H9 (cell line): ENCODE measurements at regions not wholly inside any gene's neighbourhood (a gene's known extent, or its start where the extent isn't known, plus 50 kb on each side); places are given as distances from the start of the nearest gene placed in this dataset.

ENCODE experiments used
- DNase-seq: peaks from one replicate; pipeline ENCODE4 v3.0.0-alpha.2; 2017
- H2AFZ ChIP-seq: one replicate; pipeline ENCODE4 v1.6.1; 2013; ENCODE audit warnings: mild to moderate bottlenecking, low read length, control low read depth, moderate library complexity
- H2AK5ac ChIP-seq: 2 replicates; pipeline ENCODE4 v1.6.1; 2013; ENCODE audit warnings: low read length, control low read depth, mixed read lengths; ENCODE audit not compliant: insufficient read length
- H2BK120ac ChIP-seq: one replicate; pipeline ENCODE4 v1.6.1; 2013; ENCODE audit warnings: low read depth, mild to moderate bottlenecking, low read length, control low read depth, inconsistent platforms; ENCODE audit not compliant: poor library complexity, severe bottlenecking
- H2BK12ac ChIP-seq: 2 replicates; pipeline ENCODE4 v1.6.1; 2013; ENCODE audit warnings: low read length, control low read depth, mixed read lengths, low read depth; ENCODE audit not compliant: insufficient read length
- H2BK15ac ChIP-seq: 2 replicates; pipeline ENCODE4 v1.6.1; 2013; ENCODE audit warnings: low read depth, low read length, control low read depth
- H2BK20ac ChIP-seq: one replicate; pipeline ENCODE4 v1.6.1; 2013; ENCODE audit warnings: low read depth, mild to moderate bottlenecking, low read length, control low read depth, inconsistent platforms; ENCODE audit not compliant: poor library complexity, severe bottlenecking
- H2BK5ac ChIP-seq: 2 replicates; pipeline ENCODE4 v1.6.1; 2013; ENCODE audit warnings: low read length, control low read depth, mixed read lengths; ENCODE audit not compliant: insufficient read length
- H3K14ac ChIP-seq: 2 replicates; pipeline ENCODE4 v1.6.1; 2013; ENCODE audit warnings: low read length, control low read depth; ENCODE audit not compliant: insufficient read depth
- H3K18ac ChIP-seq: 2 replicates; pipeline ENCODE4 v1.6.1; 2013; ENCODE audit warnings: low read depth, mild to moderate bottlenecking, mixed read lengths, low read length, control low read depth; ENCODE audit not compliant: insufficient read length
- H3K23ac ChIP-seq: 2 replicates; pipeline ENCODE4 v1.6.1; 2013; ENCODE audit warnings: low read length, control low read depth, mixed read lengths, low read depth; ENCODE audit not compliant: insufficient read length
- H3K23me2 ChIP-seq: 2 replicates; pipeline ENCODE4 v1.6.1; 2013; ENCODE audit warnings: low read depth, mild to moderate bottlenecking, mixed read lengths, low read length, control low read depth; ENCODE audit not compliant: insufficient read length, poor library complexity, severe bottlenecking
- H3K27ac ChIP-seq: 2 replicates; pipeline ENCODE4 v1.5.1; 2013; ENCODE audit warnings: low read length, control low read depth, mixed read lengths, low read depth; ENCODE audit not compliant: insufficient read length
- H3K27me3 ChIP-seq: 2 replicates; pipeline ENCODE4 v1.6.1; 2013; ENCODE audit warnings: low read length, control low read depth, inconsistent platforms; ENCODE audit not compliant: insufficient read depth
- H3K4ac ChIP-seq: 2 replicates; pipeline ENCODE4 v1.6.1; 2013; ENCODE audit warnings: low read depth, mild to moderate bottlenecking, control low read depth, inconsistent platforms, low read length, moderate library complexity
- H3K4me1 ChIP-seq: 2 replicates; pipeline ENCODE4 v1.6.1; 2013; ENCODE audit warnings: low read length, control low read depth, inconsistent platforms; ENCODE audit not compliant: insufficient read depth
- H3K4me2 ChIP-seq: 2 replicates; pipeline ENCODE4 v1.6.1; 2013; ENCODE audit warnings: low read length, control low read depth, mixed read lengths; ENCODE audit not compliant: insufficient read length, insufficient read depth
- H3K56ac ChIP-seq: 2 replicates; pipeline ENCODE4 v1.6.1; 2013; ENCODE audit warnings: low read depth, mild to moderate bottlenecking, mixed read lengths, low read length, control low read depth; ENCODE audit not compliant: insufficient read length
- H3K79me1 ChIP-seq: 2 replicates; pipeline ENCODE4 v1.6.1; 2013; ENCODE audit warnings: low read depth, mild to moderate bottlenecking, moderate library complexity, low read length, control low read depth, inconsistent platforms; ENCODE audit not compliant: insufficient read depth, poor library complexity, severe bottlenecking
- H3K79me2 ChIP-seq: 2 replicates; pipeline ENCODE4 v1.6.1; 2013; ENCODE audit warnings: low read length, control low read depth, inconsistent platforms; ENCODE audit not compliant: insufficient read depth
- H3K9ac ChIP-seq: 2 replicates; pipeline ENCODE4 v1.6.1; 2013; ENCODE audit warnings: low read length, control low read depth, mixed read lengths; ENCODE audit not compliant: insufficient read length; ENCODE audit errors: extremely low read depth
- H3K9me3 ChIP-seq: one replicate; pipeline ENCODE4 v1.6.1; 2013; ENCODE audit warnings: low read depth, low read length, inconsistent platforms; ENCODE audit not compliant: control insufficient read depth
- H3T11ph ChIP-seq: one replicate; pipeline ENCODE4 v1.6.1; 2013; ENCODE audit warnings: mild to moderate bottlenecking, low read length, control low read depth, inconsistent platforms
- H4K20me1 ChIP-seq: one replicate; pipeline ENCODE4 v1.6.1; 2013; ENCODE audit not compliant: control insufficient read depth, insufficient read length, insufficient read depth
- H4K5ac ChIP-seq: 2 replicates; pipeline ENCODE4 v1.6.1; 2013; ENCODE audit warnings: low read depth, mild to moderate bottlenecking, mixed read lengths, low read length, control low read depth; ENCODE audit not compliant: insufficient read length
- H4K8ac ChIP-seq: replicated peaks from 2 replicates; pipeline ENCODE4 v1.6.1; 2013; ENCODE audit warnings: low read length, control low read depth, mixed read lengths, low read depth; ENCODE audit not compliant: insufficient read length
- H4K91ac ChIP-seq: 2 replicates; pipeline ENCODE4 v1.6.1; 2013; ENCODE audit warnings: low read depth, mild to moderate bottlenecking, moderate library complexity, mixed read lengths, low read length, control low read depth; ENCODE audit not compliant: insufficient read length
- H3K27ac Mint-ChIP-seq, 3 experiments: 2 replicates in 2 of 3; 3 replicates in 1 of 3; pipeline ENCODE4 v1.8.0; 2020 to 2021; ENCODE audit warnings: mixed read lengths in 3 of 3, mild to moderate bottlenecking in 1 of 3, moderate library complexity in 1 of 3
- H3K27me3 Mint-ChIP-seq: 2 replicates; pipeline ENCODE4 v1.8.0; 2021; ENCODE audit warnings: low read depth, mild to moderate bottlenecking, moderate library complexity, mixed read lengths
- H3K36me3 Mint-ChIP-seq, 3 experiments: 2 replicates in 2 of 3; 3 replicates in 1 of 3; pipeline ENCODE4 v1.8.0; 2020 to 2021; ENCODE audit warnings: low read depth in 3 of 3, mixed read lengths in 3 of 3; ENCODE audit not compliant: insufficient read depth in 1 of 3
- H3K4me1 Mint-ChIP-seq, 2 experiments: 2 replicates each; pipeline ENCODE4 v1.8.0; 2020; ENCODE audit warnings: mixed read lengths in 2 of 2
- H3K4me3 Mint-ChIP-seq, 2 experiments: 2 replicates in 1 of 2; 3 replicates in 1 of 2; pipeline ENCODE4 v1.8.0; 2020 to 2021; ENCODE audit warnings: mild to moderate bottlenecking in 2 of 2, mixed read lengths in 2 of 2, moderate library complexity in 1 of 2
- H3K9me3 Mint-ChIP-seq, 2 experiments: 2 replicates in 1 of 2; 3 replicates in 1 of 2; pipeline ENCODE4 v1.8.0; 2020; ENCODE audit warnings: mild to moderate bottlenecking in 2 of 2, mixed read lengths in 2 of 2, moderate library complexity in 1 of 2
- WGBS: extraction: QIAGEN DNeasy Blood & Tissue Kit; methylation state at CpG from one replicate; pipeline ENCODE4 v1.1.7; 2013; ENCODE audit warnings: missing lambda C conversion rate, low lambda C conversion rate, mixed read lengths; ENCODE audit not compliant: insufficient read length; ENCODE audit errors: extremely low coverage; 5-methylcytosine and 5-hydroxymethylcytosine counted together
- TF ChIP-seq, protein P1 (sequence below): fragments of 200-600 bp; sonication (generic); conservative IDR thresholded peaks from 3 replicates; pipeline ENCODE4 v1.8.0; 2021; ENCODE audit warnings: antibody characterized with exemption, mild to moderate bottlenecking

DNA sequence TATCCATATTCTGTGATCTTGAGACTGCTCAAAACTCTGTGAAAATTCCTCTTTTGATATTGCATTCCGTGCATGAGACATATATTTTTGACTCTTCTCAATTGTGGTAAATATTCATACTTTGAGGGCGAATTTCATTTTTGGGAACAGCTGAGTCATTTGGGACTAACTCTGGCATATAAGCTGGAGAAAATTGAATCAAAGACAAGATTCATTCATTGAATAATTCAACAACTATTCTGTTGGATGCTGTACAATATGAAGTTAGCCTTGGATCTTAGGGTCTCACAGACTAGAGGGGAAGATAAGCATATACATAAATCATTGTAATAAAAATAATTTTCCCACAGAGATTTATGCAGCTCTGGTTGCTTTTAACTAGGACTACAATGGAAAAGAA, 183.2 kb upstream of the NEBL start:
- Histone ChIP-seq H3K9me3 (no peaks in the 10 kb centered on the region), H2BK5ac (no peak overlapping the region), H3K79me1 (no peaks in the 10 kb centered on the region), H3K9ac (no peak overlapping the region), H3K4me2 (no peak overlapping the region), H2BK15ac (no peak overlapping the region), H2BK20ac (no peak overlapping the region), H3K27me3 (no peaks in the 10 kb centered on the region), H3K56ac (no peak overlapping the region), H3K23ac (no peak overlapping the region), H4K20me1 (no peaks in the 10 kb centered on the region), H3K27ac (no peak overlapping the region), H3K23me2 (no peaks in the 10 kb centered on the region), H3K4me1 (no peaks in the 10 kb centered on the region), H3K79me2 (no peaks in the 10 kb centered on the region), H3K4ac (no peak overlapping the region), H4K91ac (no peak overlapping the region), H2AFZ (no peak overlapping the region), H2AK5ac (no peak overlapping the region), H2BK12ac (no peak overlapping the region), H3K18ac (no peak overlapping the region), H4K5ac (no peak overlapping the region), H2BK120ac (no peak overlapping the region), H3T11ph (no peak overlapping the region), H3K14ac (no peak overlapping the region), H4K8ac (no peak overlapping the region)
- Mint-ChIP-seq H3K36me3 (no peaks in the 10 kb centered on the region), H3K4me3 (no peak overlapping the region), H3K4me1 (peaks cover 4% of the 10 kb centered on the region in 2 experiments), H3K9me3 (no peaks in the 10 kb centered on the region; a peak in 1 of 5 replicates), H3K27ac (no peak overlapping the region), H3K27me3 (no peaks in the 10 kb centered on the region)
- WGBS = no CpG with 5 or more reads among the region's 2 CpGs
- no peak for DNase-seq
- TF ChIP-seq, protein P1, sequence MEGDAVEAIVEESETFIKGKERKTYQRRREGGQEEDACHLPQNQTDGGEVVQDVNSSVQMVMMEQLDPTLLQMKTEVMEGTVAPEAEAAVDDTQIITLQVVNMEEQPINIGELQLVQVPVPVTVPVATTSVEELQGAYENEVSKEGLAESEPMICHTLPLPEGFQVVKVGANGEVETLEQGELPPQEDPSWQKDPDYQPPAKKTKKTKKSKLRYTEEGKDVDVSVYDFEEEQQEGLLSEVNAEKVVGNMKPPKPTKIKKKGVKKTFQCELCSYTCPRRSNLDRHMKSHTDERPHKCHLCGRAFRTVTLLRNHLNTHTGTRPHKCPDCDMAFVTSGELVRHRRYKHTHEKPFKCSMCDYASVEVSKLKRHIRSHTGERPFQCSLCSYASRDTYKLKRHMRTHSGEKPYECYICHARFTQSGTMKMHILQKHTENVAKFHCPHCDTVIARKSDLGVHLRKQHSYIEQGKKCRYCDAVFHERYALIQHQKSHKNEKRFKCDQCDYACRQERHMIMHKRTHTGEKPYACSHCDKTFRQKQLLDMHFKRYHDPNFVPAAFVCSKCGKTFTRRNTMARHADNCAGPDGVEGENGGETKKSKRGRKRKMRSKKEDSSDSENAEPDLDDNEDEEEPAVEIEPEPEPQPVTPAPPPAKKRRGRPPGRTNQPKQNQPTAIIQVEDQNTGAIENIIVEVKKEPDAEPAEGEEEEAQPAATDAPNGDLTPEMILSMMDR = no peak
